Keratinocyte (primary cell): ENCODE measurements at regions not wholly inside any gene's neighbourhood (a gene's known extent, or its start where the extent isn't known, plus 50 kb on each side); places are given as distances from the start of the nearest gene placed in this dataset.

ENCODE experiments used
- DNase-seq: peaks from one replicate; pipeline ENCODE4 v3.0.0-alpha.2; 2011; ENCODE audit warnings: low read depth, missing footprints, low spot score
- FAIRE-seq: peaks from 2 replicates; lab custom pipeline; 2011; peaks lifted over from hg19 to GRCh38; lab: Jason Lieb, UNC
- H2AFZ ChIP-seq: 2 replicates; pipeline ENCODE4 v1.6.0; 2012; ENCODE audit warnings: low read length, control low read depth, inconsistent platforms; ENCODE audit not compliant: control insufficient read depth
- H3K27ac ChIP-seq: 2 replicates; pipeline ENCODE4 v1.5.1; 2011; ENCODE audit warnings: low read length; ENCODE audit not compliant: control insufficient read depth, insufficient read depth
- H3K27me3 ChIP-seq: 3 replicates; pipeline ENCODE4 v1.6.0; 2011; ENCODE audit warnings: low read length; ENCODE audit not compliant: control insufficient read depth, insufficient read depth; ENCODE audit errors: extremely low read depth
- H3K36me3 ChIP-seq, 2 experiments: 2 replicates in 1 of 2; 3 replicates in 1 of 2; pipeline ENCODE4 v1.5.1; 2011; ENCODE audit warnings: low read length in 2 of 2, mild to moderate bottlenecking in 1 of 2; ENCODE audit not compliant: control insufficient read depth in 2 of 2, insufficient read depth in 2 of 2; ENCODE audit errors: extremely low read depth in 1 of 2
- H3K4me1 ChIP-seq: 3 replicates; pipeline ENCODE4 v1.5.1; 2011; ENCODE audit warnings: low read length; ENCODE audit not compliant: control insufficient read depth, insufficient read depth; ENCODE audit errors: extremely low read depth
- H3K4me2 ChIP-seq: 3 replicates; pipeline ENCODE4 v1.6.0; 2011; ENCODE audit warnings: low read depth, low read length; ENCODE audit not compliant: control insufficient read depth, insufficient read depth; ENCODE audit errors: extremely low read depth
- H3K4me3 ChIP-seq, 3 experiments: fragments of 200-600 bp in 1 of 3; sonication (generic) in 1 of 3; 2 replicates in 2 of 3; 3 replicates in 1 of 3; pipeline ENCODE4 v1.5.1; 2011 to 2016; ENCODE audit warnings: low read length in 3 of 3, mild to moderate bottlenecking in 3 of 3, control low read depth in 2 of 3, inconsistent platforms in 1 of 3, low read depth in 1 of 3, mixed read lengths in 1 of 3, mixed run types in 1 of 3, moderate library complexity in 1 of 3; ENCODE audit not compliant: control insufficient read depth in 2 of 3, insufficient read depth in 2 of 3; ENCODE audit errors: extremely low read depth in 1 of 3
- H3K79me2 ChIP-seq: 2 replicates; pipeline ENCODE4 v1.6.0; 2012; ENCODE audit warnings: low read length; ENCODE audit not compliant: control insufficient read depth, insufficient read depth
- H3K9ac ChIP-seq: 3 replicates; pipeline ENCODE4 v1.6.0; 2011; ENCODE audit warnings: low read length; ENCODE audit not compliant: control insufficient read depth, insufficient read depth; ENCODE audit errors: extremely low read depth
- H3K9me1 ChIP-seq: 3 replicates; pipeline ENCODE4 v1.6.0; 2011; ENCODE audit warnings: low read length; ENCODE audit not compliant: control insufficient read depth, insufficient read depth; ENCODE audit errors: extremely low read depth
- H3K9me3 ChIP-seq: 2 replicates; pipeline ENCODE4 v1.5.1; 2012; ENCODE audit warnings: low read depth, low read length; ENCODE audit not compliant: control insufficient read depth
- H4K20me1 ChIP-seq: 3 replicates; pipeline ENCODE4 v1.6.0; 2011; ENCODE audit warnings: low read length; ENCODE audit not compliant: control insufficient read depth, insufficient read depth; ENCODE audit errors: extremely low read depth
- EZH2 ChIP-seq: IDR thresholded peaks from one replicate; pipeline ENCODE4 v1.6.1; 2012; ENCODE audit warnings: inconsistent platforms, mild to moderate bottlenecking, low read length, moderate library complexity
- dilution Hi-C: fragments of 300-500 bp; cut with MboI; formaldehyde crosslinking; loops from one replicate; pipeline ENCODE4 v1.7.0; 2020; ENCODE audit warnings: low sequenced_read_pairs; ENCODE audit not compliant: extremely low pct_ligation_motif_present
- TF ChIP-seq, protein P1 (sequence below), 3 experiments: IDR thresholded peaks in 1 of 3; conservative IDR thresholded peaks in 1 of 3; optimal IDR thresholded peaks in 1 of 3; 2 replicates in 2 of 3; 3 replicates in 1 of 3; pipeline versions ENCODE3 to v1.5.1; 2011; ENCODE audit warnings: low read length in 3 of 3, mild to moderate bottlenecking in 3 of 3, moderate library complexity in 2 of 3, control low read depth in 1 of 3, inconsistent platforms in 1 of 3; ENCODE audit not compliant: insufficient read depth in 2 of 3; ENCODE audit errors: extremely low read depth in 1 of 3

DNA sequence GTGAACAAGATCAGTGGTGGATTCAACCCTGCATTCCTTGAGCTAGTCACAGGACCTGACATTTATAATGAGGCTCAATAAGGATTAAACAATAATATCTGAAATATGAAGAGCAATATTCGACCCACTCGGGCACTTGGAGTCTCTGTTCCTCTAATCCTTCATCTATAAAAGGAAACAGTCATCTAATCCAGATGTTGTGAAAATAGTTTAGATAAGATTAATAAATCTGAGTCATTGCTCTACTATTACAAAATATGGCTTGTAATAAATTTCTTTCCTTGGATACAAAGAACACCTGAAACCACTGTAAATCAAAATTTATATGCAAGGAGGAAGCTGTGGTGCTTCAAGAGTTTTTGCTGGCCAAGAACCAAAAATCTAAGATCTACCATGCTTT lies 846.9 kb upstream of the ACVR2A start:
- Histone ChIP-seq H3K4me2 (no peak overlapping the region), H3K9ac (no peak overlapping the region), H3K79me2 (no peaks in the 10 kb centered on the region), H3K4me1 (no peaks in the 10 kb centered on the region), H2AFZ (no peak overlapping the region), H3K9me1 (no peaks in the 10 kb centered on the region), H3K9me3 (no peaks in the 10 kb centered on the region), H3K4me3 (no peak overlapping the region), H4K20me1 (no peaks in the 10 kb centered on the region), H3K27ac (no peak overlapping the region), H3K27me3 (no peaks in the 10 kb centered on the region), H3K36me3 (no peaks in the 10 kb centered on the region)
- FAIRE-seq (no peak), DNase-seq (no peak)
- dilution Hi-C loops, result no loop called here
- no peak for TF ChIP-seq EZH2
- TF ChIP-seq, protein P1, sequence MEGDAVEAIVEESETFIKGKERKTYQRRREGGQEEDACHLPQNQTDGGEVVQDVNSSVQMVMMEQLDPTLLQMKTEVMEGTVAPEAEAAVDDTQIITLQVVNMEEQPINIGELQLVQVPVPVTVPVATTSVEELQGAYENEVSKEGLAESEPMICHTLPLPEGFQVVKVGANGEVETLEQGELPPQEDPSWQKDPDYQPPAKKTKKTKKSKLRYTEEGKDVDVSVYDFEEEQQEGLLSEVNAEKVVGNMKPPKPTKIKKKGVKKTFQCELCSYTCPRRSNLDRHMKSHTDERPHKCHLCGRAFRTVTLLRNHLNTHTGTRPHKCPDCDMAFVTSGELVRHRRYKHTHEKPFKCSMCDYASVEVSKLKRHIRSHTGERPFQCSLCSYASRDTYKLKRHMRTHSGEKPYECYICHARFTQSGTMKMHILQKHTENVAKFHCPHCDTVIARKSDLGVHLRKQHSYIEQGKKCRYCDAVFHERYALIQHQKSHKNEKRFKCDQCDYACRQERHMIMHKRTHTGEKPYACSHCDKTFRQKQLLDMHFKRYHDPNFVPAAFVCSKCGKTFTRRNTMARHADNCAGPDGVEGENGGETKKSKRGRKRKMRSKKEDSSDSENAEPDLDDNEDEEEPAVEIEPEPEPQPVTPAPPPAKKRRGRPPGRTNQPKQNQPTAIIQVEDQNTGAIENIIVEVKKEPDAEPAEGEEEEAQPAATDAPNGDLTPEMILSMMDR (optimal IDR thresholded peaks at IDR 0.05 in 1 of 3, IDR thresholded peaks at IDR 0.05 in 1 of 3, conservative IDR thresholded peaks at IDR 0.05 in 1 of 3; ENCODE audit: extremely low read depth in 1 of 3, insufficient read depth in 2 of 3, low read length in 3 of 3), result no peak

DNA sequence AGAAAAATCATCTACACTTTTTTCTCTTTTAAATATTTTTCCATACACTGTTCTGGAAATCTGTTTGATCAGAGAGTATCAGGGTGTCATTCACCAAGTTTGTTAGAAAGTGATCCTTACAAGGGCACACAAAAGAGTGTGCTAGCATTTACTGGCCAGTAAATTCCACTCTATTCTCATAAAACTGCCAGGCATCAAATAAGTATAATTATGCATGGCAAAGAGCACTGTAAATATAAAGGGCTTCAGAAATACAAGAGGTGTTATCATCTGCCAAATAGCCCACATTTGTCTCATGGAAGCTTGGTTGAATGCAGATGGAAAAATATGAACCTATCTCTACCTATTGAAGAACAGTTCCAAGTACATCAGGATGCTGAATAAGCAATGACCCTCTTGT lies 847.3 kb upstream of the ACVR2A start:
- Histone ChIP-seq H3K27me3 (no peaks in the 10 kb centered on the region), H3K9me3 (no peaks in the 10 kb centered on the region), H3K4me3 (no peak overlapping the region), H4K20me1 (no peaks in the 10 kb centered on the region), H2AFZ (no peak overlapping the region), H3K9me1 (no peaks in the 10 kb centered on the region), H3K36me3 (no peaks in the 10 kb centered on the region), H3K27ac (no peak overlapping the region), H3K4me2 (no peak overlapping the region), H3K9ac (no peak overlapping the region), H3K79me2 (no peaks in the 10 kb centered on the region), H3K4me1 (no peaks in the 10 kb centered on the region)
- DNase-seq (no peak), FAIRE-seq (no peak)
- dilution Hi-C loops, result no loop called here
- no peak for TF ChIP-seq EZH2
- TF ChIP-seq, protein P1 (optimal IDR thresholded peaks at IDR 0.05 in 1 of 3, IDR thresholded peaks at IDR 0.05 in 1 of 3, conservative IDR thresholded peaks at IDR 0.05 in 1 of 3; ENCODE audit: extremely low read depth in 1 of 3, insufficient read depth in 2 of 3, low read length in 3 of 3), result no peak
